GM12874 (cell line): ENCODE measurements at regions not wholly inside any gene's neighbourhood (a gene's known extent, or its start where the extent isn't known, plus 50 kb on each side); places are given as distances from the start of the nearest gene placed in this dataset.

Experiments
- TF ChIP-seq, protein P1 (sequence below): IDR thresholded peaks from 2 replicates; pipeline ENCODE4 v1.5.1; 2011; ENCODE audit warnings: low read depth, mild to moderate bottlenecking, control low read depth, low read length, moderate library complexity; ENCODE audit not compliant: insufficient read depth

DNA sequence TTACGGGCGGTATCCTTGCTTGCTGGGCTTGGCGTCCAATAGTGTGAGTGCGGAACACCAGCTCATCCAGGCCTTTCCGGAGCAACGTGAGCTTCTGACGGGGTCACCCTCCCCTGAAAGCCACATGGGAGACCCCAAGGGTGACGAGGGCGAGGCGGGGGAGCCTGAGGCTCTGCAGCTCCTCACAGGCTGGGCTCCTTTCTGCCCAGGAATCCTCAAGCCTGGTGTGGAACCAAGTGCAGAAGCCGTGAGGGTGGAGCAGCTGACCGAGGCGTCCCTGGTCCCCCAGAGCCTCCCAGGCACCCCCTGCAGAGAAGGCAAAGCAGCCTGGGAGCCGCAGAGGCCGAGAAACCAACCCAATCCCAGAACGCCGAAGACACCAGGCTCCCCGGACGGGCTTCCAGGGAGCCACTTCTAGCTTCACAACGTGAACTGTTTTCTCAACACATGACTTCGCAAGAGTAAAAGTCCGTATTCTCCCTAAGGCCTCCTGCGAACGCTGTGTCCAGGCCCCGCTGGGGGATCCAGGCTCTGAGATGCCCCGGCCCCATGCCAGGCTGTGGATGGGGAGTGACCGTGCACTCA is 530.3 kb downstream of the BRD1 start:
- TF ChIP-seq, protein P1, sequence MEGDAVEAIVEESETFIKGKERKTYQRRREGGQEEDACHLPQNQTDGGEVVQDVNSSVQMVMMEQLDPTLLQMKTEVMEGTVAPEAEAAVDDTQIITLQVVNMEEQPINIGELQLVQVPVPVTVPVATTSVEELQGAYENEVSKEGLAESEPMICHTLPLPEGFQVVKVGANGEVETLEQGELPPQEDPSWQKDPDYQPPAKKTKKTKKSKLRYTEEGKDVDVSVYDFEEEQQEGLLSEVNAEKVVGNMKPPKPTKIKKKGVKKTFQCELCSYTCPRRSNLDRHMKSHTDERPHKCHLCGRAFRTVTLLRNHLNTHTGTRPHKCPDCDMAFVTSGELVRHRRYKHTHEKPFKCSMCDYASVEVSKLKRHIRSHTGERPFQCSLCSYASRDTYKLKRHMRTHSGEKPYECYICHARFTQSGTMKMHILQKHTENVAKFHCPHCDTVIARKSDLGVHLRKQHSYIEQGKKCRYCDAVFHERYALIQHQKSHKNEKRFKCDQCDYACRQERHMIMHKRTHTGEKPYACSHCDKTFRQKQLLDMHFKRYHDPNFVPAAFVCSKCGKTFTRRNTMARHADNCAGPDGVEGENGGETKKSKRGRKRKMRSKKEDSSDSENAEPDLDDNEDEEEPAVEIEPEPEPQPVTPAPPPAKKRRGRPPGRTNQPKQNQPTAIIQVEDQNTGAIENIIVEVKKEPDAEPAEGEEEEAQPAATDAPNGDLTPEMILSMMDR = no peak

DNA sequence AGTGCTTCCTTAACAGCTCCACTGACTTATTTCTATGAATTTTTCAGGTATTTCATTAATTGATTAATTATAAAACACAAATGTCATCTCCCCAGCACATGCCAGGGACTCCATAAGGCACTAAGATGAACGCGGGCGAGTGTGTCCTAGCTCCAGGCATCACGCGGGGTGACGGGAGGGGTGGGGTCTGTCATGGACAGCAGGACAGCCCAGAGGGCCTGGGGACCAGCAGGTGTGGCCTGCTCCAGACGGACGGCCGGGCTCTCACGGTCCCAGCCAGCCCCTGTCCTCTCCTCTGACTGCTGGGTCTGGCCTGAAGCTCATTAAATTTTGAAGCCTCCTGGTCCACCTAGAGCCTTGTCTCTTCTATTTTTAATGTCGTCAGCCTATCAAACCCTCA is 531.1 kb downstream of the BRD1 start:
- TF ChIP-seq, protein P1 = no peak

DNA sequence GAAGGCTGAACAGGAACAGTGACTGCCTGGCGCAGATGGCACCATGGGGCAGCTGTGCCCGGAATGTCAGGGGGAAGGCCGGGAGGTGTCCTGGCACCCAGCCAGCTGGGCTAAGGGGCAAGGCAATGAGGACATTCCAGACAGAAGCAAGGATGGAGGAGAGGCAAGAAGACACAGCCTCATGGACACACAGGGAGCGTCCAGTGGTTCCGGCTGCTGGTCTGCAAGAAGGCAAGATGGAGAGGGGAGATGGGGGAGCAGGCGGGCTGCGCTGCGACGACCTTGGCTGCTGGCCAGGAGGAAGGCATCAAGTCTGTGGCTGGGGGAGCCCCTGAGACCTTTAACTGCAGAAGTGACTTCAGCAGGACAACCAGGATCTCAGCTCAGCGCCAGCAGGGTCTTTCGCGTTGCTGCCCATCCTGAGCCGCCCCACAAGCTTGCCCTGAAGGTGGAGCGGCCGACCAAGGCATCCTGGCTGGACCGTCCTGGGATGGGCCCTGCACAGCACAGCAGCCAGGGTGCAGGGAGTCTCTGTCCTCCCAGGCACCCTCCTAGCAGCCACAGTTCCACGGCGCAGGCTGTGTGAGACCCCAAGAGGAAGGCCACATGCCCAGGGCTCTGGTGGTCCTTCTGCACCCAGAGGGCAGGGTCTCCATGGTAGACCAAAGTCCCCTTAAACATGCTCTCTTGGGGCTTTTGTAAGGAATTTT is 531.7 kb downstream of the BRD1 start:
- TF ChIP-seq, protein P1 = no peak

DNA sequence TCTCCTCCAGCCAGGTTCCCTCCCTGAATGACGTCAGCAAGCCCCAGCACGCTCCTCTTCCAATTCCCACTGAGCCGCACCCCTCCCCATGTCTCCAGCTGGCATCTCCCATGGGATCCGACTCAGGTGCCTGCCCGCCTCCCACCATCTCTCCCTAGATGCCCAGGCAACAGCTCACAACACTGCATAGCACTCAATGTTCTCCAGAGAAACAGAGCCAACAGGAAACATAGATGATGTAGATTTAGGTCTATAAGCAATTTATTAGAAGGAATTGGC is 532.3 kb downstream of the BRD1 start:
- TF ChIP-seq, protein P1 = no peak

DNA sequence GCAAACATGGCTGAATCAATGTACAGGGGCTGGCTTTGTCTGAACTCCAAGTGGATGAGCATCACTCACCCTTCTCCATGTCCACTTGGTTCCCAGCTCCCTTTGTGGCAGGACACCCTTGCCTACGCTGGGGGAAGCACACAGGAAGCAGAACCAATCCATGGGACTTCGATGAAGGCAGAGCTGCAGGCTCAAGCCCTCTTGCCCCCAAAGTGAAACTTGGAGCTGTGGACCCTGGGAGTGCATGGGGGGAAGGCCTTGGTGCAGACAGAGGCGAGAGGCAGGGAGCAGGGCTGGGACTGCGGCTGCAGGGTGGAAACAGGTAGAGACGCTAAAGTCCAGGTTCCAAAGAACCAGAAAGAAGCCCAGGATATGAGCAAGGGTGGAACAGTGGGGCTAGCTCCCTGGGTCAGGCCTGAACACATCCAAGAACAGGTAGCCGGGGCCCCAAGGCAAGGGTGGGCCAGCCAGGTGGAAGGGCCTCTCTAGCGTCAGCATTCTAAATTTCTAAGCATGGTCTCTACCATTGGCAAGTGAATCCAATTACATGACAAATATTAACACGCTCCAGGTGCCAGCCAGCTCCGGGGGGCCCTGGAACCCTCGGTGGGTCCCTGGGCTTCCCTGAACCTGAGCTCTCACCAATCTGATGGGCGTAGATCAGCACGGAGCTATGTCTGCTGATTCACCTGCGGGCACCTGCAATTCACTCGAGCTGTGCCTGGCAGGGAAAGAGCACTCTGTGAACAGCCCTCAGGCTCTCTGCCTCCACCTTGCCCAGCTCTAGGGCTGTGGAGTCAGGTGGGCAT is 532.8 kb downstream of the BRD1 start:
- TF ChIP-seq, protein P1 = no peak

DNA sequence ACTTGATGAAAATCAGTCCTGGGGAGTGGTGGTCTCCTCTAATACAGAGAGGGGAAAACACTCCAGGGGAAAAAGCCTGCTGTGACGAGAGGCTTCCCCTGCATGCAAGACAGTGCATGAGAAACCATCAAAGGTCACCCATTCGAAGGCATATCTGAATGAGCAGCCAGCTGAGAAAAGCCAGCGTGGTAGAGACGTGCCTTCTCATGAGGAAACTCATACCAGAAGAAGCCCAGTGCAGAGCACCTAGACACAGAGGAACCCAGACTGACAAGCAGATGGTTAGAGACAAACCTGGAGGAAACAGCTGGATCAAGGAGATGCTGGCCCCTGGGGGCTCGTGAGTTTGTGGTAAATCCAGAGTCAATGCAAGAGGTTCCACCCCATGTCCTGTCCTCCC is 534.8 kb downstream of the BRD1 start:
- TF ChIP-seq, protein P1 = no peak

DNA sequence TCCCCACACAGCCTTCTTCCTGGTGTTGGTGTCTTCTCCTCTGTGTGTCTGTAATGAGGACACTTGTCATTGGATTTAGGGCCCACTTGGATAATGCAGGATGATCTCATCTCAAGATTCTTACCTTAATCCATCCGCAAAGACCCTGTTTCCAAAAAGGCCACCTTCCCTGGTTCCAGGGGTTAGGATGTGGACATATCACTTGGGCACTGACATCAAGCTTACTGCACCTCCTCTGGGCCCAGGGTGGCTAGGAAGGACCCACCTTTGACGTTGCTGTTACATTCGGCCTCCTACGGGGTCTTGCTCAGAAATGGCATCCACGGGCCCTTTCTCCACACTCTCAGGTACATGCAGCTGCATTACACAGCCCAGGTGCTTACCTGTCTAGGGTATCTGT is 535.9 kb downstream of the BRD1 start:
- TF ChIP-seq, protein P1 = no peak
